Mesenchymal stem cell (in vitro differentiated cells and primary cell): ENCODE measurements at regions not wholly inside any gene's neighbourhood (a gene's known extent, or its start where the extent isn't known, plus 50 kb on each side); places are given as distances from the start of the nearest gene placed in this dataset.

Experiments
- DNase-seq: peaks from one replicate; pipeline ENCODE4 v3.0.0-alpha.2; 2013
- H2AFZ ChIP-seq: one replicate; pipeline ENCODE4 v1.6.1; 2013; ENCODE audit warnings: low read depth, mild to moderate bottlenecking, control low read depth, inconsistent platforms, low read length, moderate library complexity
- H2AK5ac ChIP-seq: 2 replicates; pipeline ENCODE4 v1.6.1; 2013; ENCODE audit warnings: low read length, moderate library complexity, mild to moderate bottlenecking, inconsistent platforms; ENCODE audit not compliant: severe bottlenecking
- H2BK120ac ChIP-seq: one replicate; pipeline ENCODE4 v1.6.1; 2013; ENCODE audit warnings: low read depth, mild to moderate bottlenecking, inconsistent platforms, low read length, moderate library complexity
- H2BK12ac ChIP-seq, 2 experiments: one replicate each; pipeline ENCODE4 v1.6.1; 2013; ENCODE audit warnings: inconsistent platforms in 2 of 2, low read length in 2 of 2, mild to moderate bottlenecking in 2 of 2, moderate library complexity in 2 of 2, control low read depth in 1 of 2
- H2BK15ac ChIP-seq: one replicate; pipeline ENCODE4 v1.6.1; 2013; ENCODE audit warnings: mild to moderate bottlenecking, low read depth, inconsistent platforms; ENCODE audit not compliant: poor library complexity, severe bottlenecking
- H2BK5ac ChIP-seq: 2 replicates; pipeline ENCODE4 v1.6.1; 2013; ENCODE audit warnings: low read depth, mild to moderate bottlenecking, low read length, control low read depth, inconsistent platforms; ENCODE audit not compliant: poor library complexity, severe bottlenecking
- H3K14ac ChIP-seq, 2 experiments: one replicate each; pipeline ENCODE4 v1.6.1; 2013; ENCODE audit warnings: inconsistent platforms in 2 of 2, low read length in 2 of 2, control low read depth in 1 of 2, mild to moderate bottlenecking in 1 of 2, moderate library complexity in 1 of 2
- H3K18ac ChIP-seq, 2 experiments: one replicate each; pipeline ENCODE4 v1.6.1; 2013; ENCODE audit warnings: inconsistent platforms in 2 of 2, low read length in 2 of 2, control low read depth in 1 of 2, low read depth in 1 of 2, mild to moderate bottlenecking in 1 of 2
- H3K23ac ChIP-seq, 2 experiments: one replicate each; pipeline ENCODE4 v1.6.1; 2013; ENCODE audit warnings: inconsistent platforms in 2 of 2, low read length in 2 of 2, mild to moderate bottlenecking in 2 of 2, moderate library complexity in 2 of 2, control low read depth in 1 of 2
- H3K27ac ChIP-seq: 2 replicates; pipeline ENCODE4 v1.5.1; 2013; ENCODE audit warnings: mild to moderate bottlenecking, moderate library complexity, low read length, control low read depth, inconsistent platforms; ENCODE audit not compliant: poor library complexity, severe bottlenecking
- H3K27me3 ChIP-seq, 2 experiments: 2 replicates each; pipeline versions ENCODE4 v1.6.1 to v1.7.0; 2013; ENCODE audit warnings: low read length in 2 of 2, mild to moderate bottlenecking in 2 of 2, moderate library complexity in 2 of 2, control low read depth in 1 of 2, inconsistent platforms in 1 of 2; ENCODE audit not compliant: control insufficient read depth in 1 of 2, insufficient read depth in 1 of 2
- H3K36me3 ChIP-seq, 2 experiments: 2 replicates each; pipeline versions ENCODE4 v1.6.1 to v1.7.0; 2013; ENCODE audit warnings: low read length in 2 of 2, control low read depth in 1 of 2, inconsistent platforms in 1 of 2, low read depth in 1 of 2, mild to moderate bottlenecking in 1 of 2; ENCODE audit not compliant: insufficient read depth in 2 of 2, control insufficient read depth in 1 of 2
- H3K4ac ChIP-seq, 2 experiments: one replicate each; pipeline ENCODE4 v1.6.1; 2013; ENCODE audit warnings: inconsistent platforms in 2 of 2, low read length in 2 of 2, mild to moderate bottlenecking in 2 of 2, moderate library complexity in 2 of 2, control low read depth in 1 of 2, low read depth in 1 of 2
- H3K4me1 ChIP-seq: 2 replicates; pipeline ENCODE4 v1.6.1; 2013; ENCODE audit warnings: low read depth, low read length, control low read depth; ENCODE audit not compliant: control insufficient read depth, insufficient read depth
- H3K4me2 ChIP-seq: 2 replicates; pipeline ENCODE4 v1.6.1; 2013; ENCODE audit warnings: low read length, mild to moderate bottlenecking, inconsistent platforms; ENCODE audit not compliant: poor library complexity, severe bottlenecking
- H3K4me3 ChIP-seq, 2 experiments: 2 replicates each; pipeline versions ENCODE4 v1.5.1 to v1.7.0; 2013; ENCODE audit warnings: low read length in 2 of 2, mild to moderate bottlenecking in 2 of 2, control low read depth in 1 of 2, low read depth in 1 of 2; ENCODE audit not compliant: insufficient read depth in 1 of 2
- H3K79me1 ChIP-seq: replicated peaks from 2 replicates; pipeline ENCODE4 v1.6.1; 2013; ENCODE audit warnings: mild to moderate bottlenecking, control low read depth, low read length, inconsistent platforms; ENCODE audit not compliant: poor library complexity, severe bottlenecking
- H3K9ac ChIP-seq: 2 replicates; pipeline ENCODE4 v1.7.0; 2013; ENCODE audit warnings: mild to moderate bottlenecking, low read length, moderate library complexity
- H3K9me3 ChIP-seq: 2 replicates; pipeline ENCODE4 v1.7.0; 2013; ENCODE audit warnings: mild to moderate bottlenecking, low read length; ENCODE audit not compliant: control insufficient read depth
- H4K8ac ChIP-seq: one replicate; pipeline ENCODE4 v1.6.1; 2013; ENCODE audit warnings: inconsistent platforms, mild to moderate bottlenecking, low read length, moderate library complexity
- H4K91ac ChIP-seq: one replicate; pipeline ENCODE4 v1.6.1; 2013; ENCODE audit warnings: mild to moderate bottlenecking, low read length, inconsistent platforms
- WGBS: methylation state at CpG from one replicate; pipeline ENCODE4 v1.1.7; 2013; ENCODE audit warnings: mixed read lengths; 5-methylcytosine and 5-hydroxymethylcytosine counted together

DNA sequence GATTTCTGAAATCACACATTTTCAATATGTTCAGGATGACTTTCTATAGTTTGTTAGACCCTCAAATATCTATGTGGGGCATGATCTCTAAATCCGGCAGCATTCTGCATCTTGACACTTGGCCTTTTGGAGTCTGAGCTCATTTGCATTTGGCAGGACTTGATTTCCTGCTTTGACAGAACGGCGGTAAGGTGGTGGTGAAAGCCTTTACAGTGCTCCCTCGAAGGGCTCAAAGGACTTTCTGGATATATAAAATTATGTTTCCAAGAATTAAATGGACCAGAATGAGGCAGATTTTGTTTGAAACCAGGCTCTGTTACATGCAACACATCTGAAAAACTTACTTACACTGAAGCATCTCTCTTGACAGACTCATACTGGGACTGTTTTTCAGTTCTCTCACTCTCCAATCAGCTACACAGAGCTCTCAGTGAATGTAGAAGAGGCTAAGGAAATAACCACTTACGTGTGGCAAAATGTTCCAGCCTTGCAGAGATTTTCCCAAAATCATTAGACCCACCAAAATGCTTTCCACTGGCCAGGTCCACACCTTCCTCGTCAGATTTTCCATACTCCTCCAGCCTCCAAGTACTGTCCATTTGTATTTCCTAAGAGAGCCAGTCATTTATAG lies 207.2 kb downstream of the SPRY2 start:
- no peak overlapping the region for H2BK5ac ChIP-seq
- H3K9me3 ChIP-seq: no peaks in the 10 kb centered on the region
- no peaks in the 10 kb centered on the region for H3K36me3 ChIP-seq
- peak overlapping the region in 1 of 2 experiments; percentile 68 for H3K4me3 ChIP-seq
- H2AK5ac ChIP-seq: no peak overlapping the region
- H3K4ac ChIP-seq: no peak overlapping the region
- no peak overlapping the region for H2BK120ac ChIP-seq
- no peak overlapping the region for H2AFZ ChIP-seq
- H3K27ac ChIP-seq: peak overlapping the region; percentile 59
- H3K4me1 ChIP-seq: peaks cover 1% of the 10 kb centered on the region
- H4K8ac ChIP-seq: no peak overlapping the region
- H2BK12ac ChIP-seq: no peak overlapping the region
- no peak overlapping the region for H3K23ac ChIP-seq
- DNase-seq: peak; percentile 72
- no peak overlapping the region for H3K14ac ChIP-seq
- no peak overlapping the region for H2BK15ac ChIP-seq
- peak overlapping the region; percentile 89 for H3K9ac ChIP-seq
- peak overlapping the region; percentile 1 for H3K4me2 ChIP-seq
- peak overlapping the region in 1 of 2 experiments; percentile 58 for H3K18ac ChIP-seq
- WGBS: 9% methylated on average over 5 of the region's 6 CpGs
- H3K79me1 ChIP-seq: no peaks in the 10 kb centered on the region
- H3K27me3 ChIP-seq: no peaks in the 10 kb centered on the region
- no peak overlapping the region for H4K91ac ChIP-seq

DNA sequence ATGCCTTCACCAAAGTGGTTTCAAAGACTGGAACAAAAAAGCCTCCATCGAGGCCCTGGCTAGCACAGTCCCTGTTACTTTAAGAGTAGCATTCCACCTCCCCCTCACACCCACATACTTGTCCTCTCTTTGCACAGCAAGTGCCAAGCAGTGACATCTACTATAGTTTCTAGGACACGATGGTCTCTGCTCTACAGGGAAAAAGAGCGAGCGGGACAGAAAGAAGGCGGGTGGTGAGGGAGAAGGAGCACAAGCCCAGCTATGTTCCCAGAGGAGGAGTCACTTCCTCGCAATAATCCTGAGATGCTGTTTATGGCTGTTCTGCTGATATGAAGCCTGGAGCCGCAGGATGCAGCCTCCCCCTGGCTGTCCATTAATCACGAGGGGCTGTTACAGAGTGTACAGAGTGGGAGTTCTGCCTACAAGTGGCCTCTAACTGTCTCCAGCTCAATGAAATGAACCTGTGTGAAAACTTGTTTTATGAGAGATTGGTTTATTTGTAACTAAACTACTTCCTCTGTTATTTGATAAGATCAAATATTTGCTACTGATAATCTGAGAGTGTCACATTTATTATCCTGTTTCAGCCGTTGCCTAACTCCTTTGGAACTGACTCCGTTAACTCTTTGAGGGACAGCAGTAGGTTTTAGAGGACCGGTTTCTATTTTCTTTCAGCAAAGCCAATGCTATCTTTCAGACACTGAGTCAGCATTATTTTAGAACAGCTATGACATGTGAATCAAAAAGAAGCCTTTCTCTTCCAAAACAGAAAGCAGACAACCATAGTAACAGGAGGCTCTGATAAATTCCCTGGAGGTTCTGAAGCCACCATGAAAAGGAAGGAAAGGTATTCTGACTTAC lies 208.0 kb downstream of the SPRY2 start:
- Histone ChIP-seq H3K9ac (peak overlapping the region; percentile 89), H3K4me1 (peaks cover 1% of the 10 kb centered on the region), H2AFZ (no peak overlapping the region), H3K79me1 (no peaks in the 10 kb centered on the region), H3K14ac (no peak overlapping the region), H2BK12ac (no peak overlapping the region), H2BK5ac (no peak overlapping the region), H4K91ac (no peak overlapping the region), H3K4me2 (peak overlapping the region; percentile 40), H3K23ac (no peak overlapping the region), H4K8ac (no peak overlapping the region), H2BK120ac (no peak overlapping the region), H2AK5ac (no peak overlapping the region), H3K4ac (no peak overlapping the region), H3K4me3 (peak overlapping the region in 1 of 2 experiments; percentile 68), H3K36me3 (no peaks in the 10 kb centered on the region), H3K27me3 (no peaks in the 10 kb centered on the region), H3K27ac (peak overlapping the region; percentile 59), H2BK15ac (no peak overlapping the region), H3K9me3 (no peaks in the 10 kb centered on the region), H3K18ac (peak overlapping the region; percentile 21 to 67)
- WGBS: 0% methylated on average over 9 of the region's 11 CpGs
- DNase-seq: peak; percentile 93

DNA sequence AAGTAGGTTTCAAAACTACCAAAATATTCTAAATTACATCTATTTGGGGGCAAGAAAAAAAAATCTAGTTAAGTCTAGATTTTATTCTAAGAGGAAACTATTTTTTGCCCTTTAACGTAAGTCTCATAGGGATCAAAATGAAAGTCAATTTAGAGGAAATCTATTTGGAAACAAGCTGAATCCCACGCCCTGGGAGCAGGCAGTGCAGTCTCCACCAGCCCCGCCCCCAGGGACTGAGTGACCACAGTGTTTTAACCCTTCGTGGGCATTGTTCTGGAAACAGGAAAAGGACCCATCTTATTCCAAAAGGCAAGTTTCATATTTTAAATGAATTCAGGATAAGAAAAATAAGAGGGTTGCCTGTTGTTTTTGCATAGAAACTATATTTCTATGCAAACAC lies 209.7 kb downstream of the SPRY2 start:
- Histone ChIP-seq H2AFZ (no peak overlapping the region), H2BK120ac (no peak overlapping the region), H2BK5ac (no peak overlapping the region), H3K36me3 (no peaks in the 10 kb centered on the region), H3K14ac (no peak overlapping the region), H3K27ac (no peak overlapping the region), H3K27me3 (no peaks in the 10 kb centered on the region), H4K91ac (no peak overlapping the region), H4K8ac (no peak overlapping the region), H3K4me3 (peak overlapping the region in 1 of 2 experiments; percentile 59), H2AK5ac (no peak overlapping the region), H3K9ac (peak overlapping the region; percentile 89), H3K4ac (no peak overlapping the region), H3K4me2 (peak overlapping the region; percentile 58), H2BK15ac (no peak overlapping the region), H3K18ac (no peak overlapping the region), H3K9me3 (no peaks in the 10 kb centered on the region), H3K23ac (no peak overlapping the region), H3K4me1 (peaks cover 1% of the 10 kb centered on the region), H2BK12ac (no peak overlapping the region), H3K79me1 (no peaks in the 10 kb centered on the region)
- DNase-seq: peak; percentile 80
- 0% methylated on average over 3 of the region's 4 CpGs for WGBS

GRCh38 chr13:80126389-80127068 lies 214.4 kb downstream of the SPRY2 start:
- Histone ChIP-seq H3K9me3 (no peaks in the 10 kb centered on the region), H2BK15ac (no peak overlapping the region), H4K8ac (no peak overlapping the region), H3K18ac (peak overlapping the region in 1 of 2 experiments; percentile 4), H3K27ac (no peak overlapping the region), H3K14ac (no peak overlapping the region), H3K36me3 (no peaks in the 10 kb centered on the region), H3K27me3 (no peaks in the 10 kb centered on the region), H3K4me1 (no peaks in the 10 kb centered on the region), H2AFZ (no peak overlapping the region), H2BK5ac (no peak overlapping the region), H3K79me1 (no peaks in the 10 kb centered on the region), H2AK5ac (no peak overlapping the region), H3K4ac (no peak overlapping the region), H3K4me2 (no peak overlapping the region), H3K4me3 (no peak overlapping the region), H3K9ac (no peak overlapping the region), H4K91ac (no peak overlapping the region), H2BK120ac (no peak overlapping the region), H3K23ac (no peak overlapping the region), H2BK12ac (peak overlapping the region in 1 of 2 experiments; percentile 82)
- DNase-seq: no peak
- no CpG with 5 or more reads among the region's 1 CpG for WGBS
